CD4-positive, alpha-beta T cell (primary cell): ENCODE measurements at regions not wholly inside any gene's neighbourhood (a gene's known extent, or its start where the extent isn't known, plus 50 kb on each side); places are given as distances from the start of the nearest gene placed in this dataset.

Source experiments
- ATAC-seq: fragments of 200-7000 bp; cut with Tn5 transposase; one replicate; pipeline ENCODE4 v1.10.0; 2022; ENCODE audit warnings: mild to moderate bottlenecking; ENCODE audit not compliant: poor library complexity
- CTCF ChIA-PET: fragments of 350-600 bp; sonication (Branson Sonifier 250); formaldehyde crosslinking; loops from one replicate; lab custom pipeline; 2021; ENCODE audit warnings: antibody characterized with exemption, inconsistent platforms; lab: Charles Lee
- POLR2A ChIA-PET: fragments of 350-600 bp; sonication (Branson Sonifier 250); formaldehyde crosslinking; loops from one replicate; lab custom pipeline; 2021; ENCODE audit warnings: antibody characterized with exemption, inconsistent platforms; lab: Charles Lee
- DNase-seq, 14 experiments: peaks; one replicate each; pipeline ENCODE4 v3.0.0-alpha.2; 2013 to 2020; ENCODE audit warnings: mixed read lengths in 2 of 14
- H3K27ac ChIP-seq, 2 donors: one replicate each; pipeline versions ENCODE4 v1.5.1 to v1.7.0; 2013; ENCODE audit warnings: low read length in 2 of 2, low read depth in 1 of 2, mild to moderate bottlenecking in 1 of 2
- H3K27me3 ChIP-seq, 2 experiments: 1 replicate in 1 of 2; 2 replicates in 1 of 2; pipeline versions ENCODE4 v1.6.1 to v1.7.0; 2013; ENCODE audit warnings: low read length in 2 of 2, control low read depth in 1 of 2, mild to moderate bottlenecking in 1 of 2, moderate library complexity in 1 of 2; ENCODE audit not compliant: insufficient read depth in 2 of 2, control insufficient read depth in 1 of 2
- H3K36me3 ChIP-seq: one replicate; pipeline ENCODE4 v1.6.1; 2013; ENCODE audit warnings: low read length, control low read depth; ENCODE audit not compliant: insufficient read depth
- H3K4me1 ChIP-seq: one replicate; pipeline ENCODE4 v1.6.1; 2013; ENCODE audit warnings: low read length, control low read depth; ENCODE audit not compliant: insufficient read depth
- H3K4me3 ChIP-seq: one replicate; pipeline ENCODE4 v1.5.1; 2013; ENCODE audit warnings: mild to moderate bottlenecking, low read length, moderate library complexity
- H3K9me3 ChIP-seq, 2 experiments: 1 replicate in 1 of 2; 2 replicates in 1 of 2; pipeline versions ENCODE4 v1.6.1 to v1.7.0; 2013; ENCODE audit warnings: low read length in 2 of 2, mild to moderate bottlenecking in 2 of 2, control low read depth in 1 of 2, moderate library complexity in 1 of 2; ENCODE audit not compliant: control insufficient read depth in 1 of 2, insufficient read depth in 1 of 2
- H3K27ac Mint-ChIP-seq: one replicate; pipeline ENCODE4 v1.8.0; 2020; ENCODE audit warnings: mixed read lengths
- H3K27me3 Mint-ChIP-seq: one replicate; pipeline ENCODE4 v1.8.0; 2021; ENCODE audit warnings: mixed read lengths
- H3K36me3 Mint-ChIP-seq: one replicate; pipeline ENCODE4 v1.8.0; 2021; ENCODE audit warnings: low read depth, mixed read lengths
- H3K4me1 Mint-ChIP-seq: one replicate; pipeline ENCODE4 v1.8.0; 2021; ENCODE audit warnings: low read depth, mixed read lengths
- H3K4me3 Mint-ChIP-seq: one replicate; pipeline ENCODE4 v1.8.0; 2020; ENCODE audit warnings: mild to moderate bottlenecking, mixed read lengths
- H3K9me3 Mint-ChIP-seq: one replicate; pipeline ENCODE4 v1.8.0; 2020; ENCODE audit warnings: mixed read lengths
- intact Hi-C, 2 experiments: fragments of 100-400 bp; cut with DNase I in 1 of 2; cut with micrococcal nuclease in 1 of 2; formaldehyde crosslinking; loops; one replicate each; pipeline versions ENCODE4 v1.15.1 to v1.9.0; 2023 to 2025; cut with DNase I, micrococcal nuclease
- TF ChIP-seq, protein P1 (sequence below): fragments of 200-600 bp; IDR thresholded peaks from one replicate; pipeline ENCODE4 v1.8.0; 2022; ENCODE audit warnings: antibody characterized with exemption, mild to moderate bottlenecking

DNA sequence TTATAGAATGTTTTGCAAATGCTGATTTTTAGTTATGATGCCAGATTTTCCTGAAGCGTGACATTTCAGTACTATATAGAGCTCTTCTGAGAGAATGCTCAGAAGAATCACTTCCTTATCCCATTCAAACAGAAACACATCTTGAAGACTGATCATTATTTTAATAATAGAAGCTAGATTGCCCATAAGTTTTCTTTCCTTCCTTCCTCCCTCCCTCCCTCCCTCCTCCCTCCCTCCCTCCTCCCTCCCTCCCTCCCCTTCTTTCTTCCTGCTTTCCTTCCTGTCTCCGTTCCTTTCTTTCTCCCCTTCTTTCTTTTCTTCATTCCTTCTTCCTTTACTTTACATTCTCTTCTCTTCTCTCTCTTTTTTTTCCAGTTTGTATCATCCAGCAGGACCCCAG is 767.4 kb downstream of the IRX1 start:
- H3K27me3 ChIP-seq = no peaks in the 10 kb centered on the region
- intact Hi-C loops = no loop called here
- no peaks in the 10 kb centered on the region for H3K36me3 ChIP-seq
- TF ChIP-seq, protein P1, sequence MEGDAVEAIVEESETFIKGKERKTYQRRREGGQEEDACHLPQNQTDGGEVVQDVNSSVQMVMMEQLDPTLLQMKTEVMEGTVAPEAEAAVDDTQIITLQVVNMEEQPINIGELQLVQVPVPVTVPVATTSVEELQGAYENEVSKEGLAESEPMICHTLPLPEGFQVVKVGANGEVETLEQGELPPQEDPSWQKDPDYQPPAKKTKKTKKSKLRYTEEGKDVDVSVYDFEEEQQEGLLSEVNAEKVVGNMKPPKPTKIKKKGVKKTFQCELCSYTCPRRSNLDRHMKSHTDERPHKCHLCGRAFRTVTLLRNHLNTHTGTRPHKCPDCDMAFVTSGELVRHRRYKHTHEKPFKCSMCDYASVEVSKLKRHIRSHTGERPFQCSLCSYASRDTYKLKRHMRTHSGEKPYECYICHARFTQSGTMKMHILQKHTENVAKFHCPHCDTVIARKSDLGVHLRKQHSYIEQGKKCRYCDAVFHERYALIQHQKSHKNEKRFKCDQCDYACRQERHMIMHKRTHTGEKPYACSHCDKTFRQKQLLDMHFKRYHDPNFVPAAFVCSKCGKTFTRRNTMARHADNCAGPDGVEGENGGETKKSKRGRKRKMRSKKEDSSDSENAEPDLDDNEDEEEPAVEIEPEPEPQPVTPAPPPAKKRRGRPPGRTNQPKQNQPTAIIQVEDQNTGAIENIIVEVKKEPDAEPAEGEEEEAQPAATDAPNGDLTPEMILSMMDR = no peak
- peaks cover 8% of the 10 kb centered on the region for H3K9me3 Mint-ChIP-seq
- no peak overlapping the region for H3K27ac ChIP-seq
- no peak overlapping the region for H3K4me3 Mint-ChIP-seq
- POLR2A ChIA-PET = no interaction called here
- no peaks in the 10 kb centered on the region for H3K4me1 ChIP-seq
- no peak overlapping the region for H3K4me3 ChIP-seq
- no peak overlapping the region for H3K27ac Mint-ChIP-seq
- H3K4me1 Mint-ChIP-seq = no peaks in the 10 kb centered on the region
- no peaks in the 10 kb centered on the region for H3K36me3 Mint-ChIP-seq
- H3K9me3 ChIP-seq = peaks cover 0 to 6% of the 10 kb centered on the region in 2 experiments
- no peaks in the 10 kb centered on the region for H3K27me3 Mint-ChIP-seq
- DNase-seq (no peak), ATAC-seq (no peak)
- CTCF ChIA-PET = no interaction called here

DNA sequence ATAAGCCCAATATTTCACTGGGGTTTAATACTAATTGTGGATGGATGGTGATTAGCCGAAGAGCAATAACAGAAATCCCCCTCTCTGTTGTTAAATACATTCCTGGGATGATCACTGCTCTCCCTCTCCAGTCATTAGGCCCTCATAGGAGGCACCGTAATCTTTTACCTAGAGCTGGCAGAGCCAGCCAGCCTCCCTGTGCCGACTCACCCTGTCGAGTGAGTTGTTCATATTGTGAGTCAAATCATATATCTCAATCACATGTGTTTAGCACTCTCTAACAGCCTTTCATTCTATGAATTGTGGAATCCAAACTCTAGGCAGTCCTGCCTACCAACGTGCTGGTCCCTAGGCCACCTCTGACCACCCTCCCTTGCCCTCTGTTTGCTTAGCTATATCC is 771.0 kb downstream of the IRX1 start:
- Histone ChIP-seq H3K4me3 (no peak overlapping the region), H3K9me3 (peaks cover 0 to 5% of the 10 kb centered on the region in 2 experiments), H3K4me1 (no peaks in the 10 kb centered on the region), H3K36me3 (no peaks in the 10 kb centered on the region), H3K27ac (no peak overlapping the region), H3K27me3 (no peaks in the 10 kb centered on the region)
- TF ChIP-seq, protein P1 = no peak
- intact Hi-C loops = no loop called here
- Mint-ChIP-seq H3K4me3 (no peak overlapping the region), H3K9me3 (peaks cover 5% of the 10 kb centered on the region), H3K4me1 (no peaks in the 10 kb centered on the region), H3K27me3 (no peaks in the 10 kb centered on the region), H3K27ac (no peak overlapping the region), H3K36me3 (no peaks in the 10 kb centered on the region)
- POLR2A ChIA-PET = no interaction called here
- DNase-seq (no peak), ATAC-seq (no peak)
- CTCF ChIA-PET = no interaction called here

DNA sequence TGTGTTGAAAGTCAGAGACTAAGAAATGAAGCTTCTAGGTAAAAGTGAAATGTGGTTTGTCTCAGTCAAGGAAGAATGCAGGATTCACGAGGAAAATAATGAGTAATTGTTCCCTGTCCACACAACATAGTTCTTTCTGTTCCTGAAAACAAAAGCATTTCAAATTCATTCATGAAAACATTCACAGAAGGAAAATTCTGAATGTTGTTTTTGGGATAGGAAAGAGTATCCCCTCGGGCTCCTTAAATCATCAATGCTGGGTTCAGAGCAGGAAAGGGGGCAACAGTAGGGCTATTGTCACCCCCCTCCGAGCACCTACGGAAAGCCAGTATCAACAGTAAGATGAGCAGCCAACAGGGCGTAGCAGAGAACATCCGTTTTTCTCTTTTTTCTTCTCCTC is 769.9 kb upstream of the ADAMTS16 start:
- Mint-ChIP-seq H3K9me3 (peaks cover 3% of the 10 kb centered on the region), H3K36me3 (no peaks in the 10 kb centered on the region), H3K4me3 (no peak overlapping the region), H3K4me1 (no peaks in the 10 kb centered on the region), H3K27ac (no peak overlapping the region), H3K27me3 (no peaks in the 10 kb centered on the region)
- ChIA-PET CTCF (no interaction called here), POLR2A (no interaction called here)
- Histone ChIP-seq H3K4me3 (no peak overlapping the region), H3K27me3 (no peaks in the 10 kb centered on the region), H3K9me3 (peaks cover 0 to 5% of the 10 kb centered on the region in 2 experiments), H3K4me1 (no peaks in the 10 kb centered on the region), H3K27ac (no peak overlapping the region), H3K36me3 (no peaks in the 10 kb centered on the region)
- no peak for DNase-seq
- TF ChIP-seq, protein P1 = no peak
- intact Hi-C loops = no loop called here
- no peak for ATAC-seq
